HG03095 (cell line): ENCODE measurements at regions not wholly inside any gene's neighbourhood (a gene's known extent, or its start where the extent isn't known, plus 50 kb on each side); places are given as distances from the start of the nearest gene placed in this dataset.
"Not testable (repeated sequence)": the region's sequence is repeated elsewhere in the genome, so short reads cannot be mapped to it uniquely, and the experiment has no call there.

ENCODE experiments used
- ATAC-seq: cut with Tn5 transposase; IDR thresholded peaks from one replicate; pipeline ENCODE4 v1.9.1; 2021; ENCODE audit warnings: moderate library complexity; ENCODE audit not compliant: unreplicated experiment

GRCh38 chr11:90284171-90284570 lies 61.3 kb upstream of the CHORDC1 start:
- no peak for ATAC-seq

- not testable (repeated sequence) for ATAC-seq
Measured at GRCh38 chr11:90282551-90283071, 59.8 kb upstream of the CHORDC1 start.

GRCh38 chr11:90274362-90274761 lies 51.5 kb upstream of the CHORDC1 start:
- no peak for ATAC-seq
